ENCODE measurements at regions not wholly inside any gene's neighbourhood (a gene's known extent, or its start where the extent isn't known, plus 50 kb on each side); places are given as distances from the start of the nearest gene placed in this dataset.

DNA sequence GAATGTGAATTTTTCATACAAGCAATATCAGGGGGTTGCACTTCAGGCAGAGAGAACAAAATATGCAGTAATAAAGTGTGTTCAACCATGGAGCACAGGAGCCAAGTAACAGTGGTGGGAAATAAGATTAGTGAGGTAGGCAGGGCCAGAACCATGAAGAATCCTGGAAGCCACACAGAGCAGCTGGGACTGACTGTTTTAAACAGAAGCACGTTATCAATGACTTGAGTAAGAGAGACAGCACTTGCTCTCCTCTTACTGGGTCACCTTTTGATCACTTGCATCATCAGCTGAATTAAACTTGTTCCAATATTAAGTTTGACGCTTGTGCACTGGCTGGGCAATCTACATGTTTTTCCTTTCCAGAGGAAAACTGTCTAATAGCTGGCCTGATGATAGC is 238.5 kb downstream of the TBX18 start:
- TF ChIP-seq, protein P1, sequence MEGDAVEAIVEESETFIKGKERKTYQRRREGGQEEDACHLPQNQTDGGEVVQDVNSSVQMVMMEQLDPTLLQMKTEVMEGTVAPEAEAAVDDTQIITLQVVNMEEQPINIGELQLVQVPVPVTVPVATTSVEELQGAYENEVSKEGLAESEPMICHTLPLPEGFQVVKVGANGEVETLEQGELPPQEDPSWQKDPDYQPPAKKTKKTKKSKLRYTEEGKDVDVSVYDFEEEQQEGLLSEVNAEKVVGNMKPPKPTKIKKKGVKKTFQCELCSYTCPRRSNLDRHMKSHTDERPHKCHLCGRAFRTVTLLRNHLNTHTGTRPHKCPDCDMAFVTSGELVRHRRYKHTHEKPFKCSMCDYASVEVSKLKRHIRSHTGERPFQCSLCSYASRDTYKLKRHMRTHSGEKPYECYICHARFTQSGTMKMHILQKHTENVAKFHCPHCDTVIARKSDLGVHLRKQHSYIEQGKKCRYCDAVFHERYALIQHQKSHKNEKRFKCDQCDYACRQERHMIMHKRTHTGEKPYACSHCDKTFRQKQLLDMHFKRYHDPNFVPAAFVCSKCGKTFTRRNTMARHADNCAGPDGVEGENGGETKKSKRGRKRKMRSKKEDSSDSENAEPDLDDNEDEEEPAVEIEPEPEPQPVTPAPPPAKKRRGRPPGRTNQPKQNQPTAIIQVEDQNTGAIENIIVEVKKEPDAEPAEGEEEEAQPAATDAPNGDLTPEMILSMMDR (IDR thresholded peaks at IDR 0.05): no peak
- no peak for TF ChIP-seq POLR2A (IDR thresholded peaks at IDR 0.05)
- no peak for TF ChIP-seq POLR2AphosphoS5 (IDR thresholded peaks at IDR 0.05)
